A549 (cell line): ENCODE measurements at regions not wholly inside any gene's neighbourhood (a gene's known extent, or its start where the extent isn't known, plus 50 kb on each side); places are given as distances from the start of the nearest gene placed in this dataset.

Source experiments
- EHMT2 ChIP-seq: fragments of 200-600 bp; sonication (generic); IDR thresholded peaks from 2 replicates; pipeline ENCODE4 v1.6.1; 2016; ENCODE audit warnings: antibody characterized with exemption, low read depth, mild to moderate bottlenecking, moderate library complexity
- GATA3 ChIP-seq: IDR thresholded peaks from 2 replicates; pipeline ENCODE4 v1.6.1; 2012; ENCODE audit warnings: borderline replicate concordance
- KDM1A ChIP-seq: fragments of 200-600 bp; sonication (generic); IDR thresholded peaks from 2 replicates; pipeline ENCODE4 v1.6.1; 2016; ENCODE audit warnings: low read depth, mild to moderate bottlenecking

DNA sequence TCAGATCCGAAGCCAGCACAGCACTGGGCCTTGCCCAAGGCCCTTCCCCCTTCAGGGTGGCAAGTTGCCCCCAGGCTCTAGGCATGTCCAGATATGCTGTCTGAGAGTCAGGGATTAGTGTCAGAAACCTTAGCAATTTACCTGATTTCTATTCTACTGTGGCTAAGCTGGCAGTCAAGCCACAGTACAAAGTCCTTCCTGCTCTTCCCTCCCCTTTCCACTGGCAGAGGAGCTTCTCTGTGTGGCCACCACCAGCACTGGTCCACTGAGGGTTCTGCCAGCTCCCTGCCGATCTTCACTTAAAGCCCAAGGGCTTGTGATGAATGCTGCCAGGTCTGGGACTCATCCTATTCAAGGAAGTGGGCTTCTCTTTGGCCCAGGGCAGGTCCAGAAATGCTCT is 324.5 kb upstream of the RPS6KA3 start:
- TF ChIP-seq EHMT2 (no peak), KDM1A (no peak), GATA3 (no peak)
